Neural cell (in vitro differentiated cells): ENCODE measurements at regions not wholly inside any gene's neighbourhood (a gene's known extent, or its start where the extent isn't known, plus 50 kb on each side); places are given as distances from the start of the nearest gene placed in this dataset.

ENCODE experiments used
- H2AFZ ChIP-seq: fragments of 200-600, 300-800 bp; sonication (generic), shearing (Covaris generic); 2 replicates; pipeline ENCODE4 v1.6.0; 2014; ENCODE audit warnings: low read depth, mild to moderate bottlenecking, antibody characterized with exemption, low read length, moderate library complexity
- H3F3A ChIP-seq: fragments of 200-600 bp; shearing (Covaris generic); 2 replicates; pipeline ENCODE4 v1.6.1; 2016; ENCODE audit warnings: mild to moderate bottlenecking, moderate library complexity, mixed read lengths, antibody characterized with exemption, low read length; ENCODE audit not compliant: insufficient read depth, poor library complexity, severe bottlenecking
- H3K27ac ChIP-seq: fragments of 200-600, 300-800 bp; sonication (generic), shearing (Covaris generic); 2 replicates; pipeline ENCODE4 v1.5.1; 2014; ENCODE audit warnings: mild to moderate bottlenecking, low read length, moderate library complexity
- H3K27me3 ChIP-seq: fragments of 300-800, 200-600 bp; sonication (generic), shearing (Covaris generic); 2 replicates; pipeline ENCODE4 v1.6.0; 2014; ENCODE audit warnings: mild to moderate bottlenecking, low read depth, low read length, moderate library complexity; ENCODE audit not compliant: insufficient read depth
- H3K36me3 ChIP-seq: fragments of 300-800, 200-600 bp; sonication (generic), shearing (Covaris generic); 2 replicates; pipeline ENCODE4 v1.5.1; 2014; ENCODE audit warnings: mild to moderate bottlenecking, antibody characterized with exemption, low read length, moderate library complexity; ENCODE audit not compliant: insufficient read depth
- H3K4me2 ChIP-seq: fragments of 300-800, 200-600 bp; sonication (generic), shearing (Covaris generic); 2 replicates; pipeline ENCODE4 v1.6.0; 2014; ENCODE audit warnings: mild to moderate bottlenecking, low read length
- H3K4me3 ChIP-seq: fragments of 300-800, 200-600 bp; sonication (generic), shearing (Covaris generic); 2 replicates; pipeline ENCODE4 v1.5.1; 2014; ENCODE audit warnings: mild to moderate bottlenecking, low read length, moderate library complexity
- H3K79me2 ChIP-seq: fragments of 200-600 bp; shearing (Covaris generic); replicated peaks from 2 replicates; pipeline ENCODE4 v1.6.0; 2014; ENCODE audit warnings: mild to moderate bottlenecking, low read length, moderate library complexity; ENCODE audit not compliant: insufficient read depth
- H3K9ac ChIP-seq: fragments of 300-800, 200-600 bp; sonication (generic), shearing (Covaris generic); 2 replicates; pipeline ENCODE4 v1.6.1; 2016; ENCODE audit warnings: mild to moderate bottlenecking, low read length, mixed read lengths
- H3K9me2 ChIP-seq: fragments of 200-600 bp; shearing (Covaris generic); 2 replicates; pipeline ENCODE4 v1.6.1; 2016; ENCODE audit warnings: mild to moderate bottlenecking, low read length, mixed read lengths; ENCODE audit not compliant: insufficient read depth
- H3K9me3 ChIP-seq: fragments of 200-600, 300-800 bp; sonication (generic), shearing (Covaris generic); 2 replicates; pipeline ENCODE4 v1.6.1; 2016; ENCODE audit warnings: mild to moderate bottlenecking, mixed run types, low read length, moderate library complexity, mixed read lengths
- H4K20me1 ChIP-seq: fragments of 200-600 bp; shearing (Covaris generic); 2 replicates; pipeline ENCODE4 v1.6.1; 2016; ENCODE audit warnings: mild to moderate bottlenecking, mixed run types; ENCODE audit not compliant: insufficient read depth
- CTCF ChIP-seq: fragments of 450-650 bp; IDR thresholded peaks from 2 replicates; pipeline ENCODE4 v1.5.1; 2014; ENCODE audit warnings: antibody characterized with exemption, mild to moderate bottlenecking, moderate library complexity; ENCODE audit not compliant: poor library complexity, severe bottlenecking
- EP300 ChIP-seq: fragments of 450-650 bp; conservative IDR thresholded peaks from 2 replicates; pipeline ENCODE4 v1.6.1; 2014; ENCODE audit warnings: antibody characterized with exemption, mild to moderate bottlenecking, moderate library complexity; ENCODE audit not compliant: poor library complexity, severe bottlenecking
- EZH2 ChIP-seq: fragments of 200-600, 300-800 bp; shearing (Covaris generic), sonication (generic); IDR thresholded peaks from 2 replicates; pipeline ENCODE4 v1.6.1; 2014; ENCODE audit warnings: antibody characterized with exemption, low read length, borderline replicate concordance, mild to moderate bottlenecking; ENCODE audit not compliant: insufficient read depth, poor library complexity, severe bottlenecking
- MXI1 ChIP-seq: fragments of 450-650 bp; conservative IDR thresholded peaks from 2 replicates; pipeline ENCODE4 v1.6.1; 2014; ENCODE audit warnings: antibody characterized with exemption, mild to moderate bottlenecking; ENCODE audit not compliant: poor library complexity, severe bottlenecking
- POLR2AphosphoS5 ChIP-seq: IDR thresholded peaks from 2 replicates; pipeline ENCODE4 v1.6.1; 2012
- RAD21 ChIP-seq: fragments of 450-650 bp; conservative IDR thresholded peaks from 2 replicates; pipeline ENCODE4 v1.6.1; 2014; ENCODE audit warnings: antibody characterized with exemption, mild to moderate bottlenecking, moderate library complexity
- REST ChIP-seq: IDR thresholded peaks from 2 replicates; pipeline ENCODE4 v1.6.1; 2012; ENCODE audit warnings: borderline replicate concordance
- SMC3 ChIP-seq: fragments of 450-650 bp; conservative IDR thresholded peaks from 2 replicates; pipeline ENCODE4 v1.6.1; 2014; ENCODE audit warnings: antibody characterized with exemption, mild to moderate bottlenecking, moderate library complexity; ENCODE audit not compliant: poor library complexity
- TAF1 ChIP-seq: IDR thresholded peaks from 2 replicates; pipeline ENCODE4 v1.6.1; 2012; ENCODE audit warnings: low read depth

- no peak overlapping the region for H2AFZ ChIP-seq
- no peak for TF ChIP-seq SMC3
- no peak for TF ChIP-seq POLR2AphosphoS5
- no peak for TF ChIP-seq EZH2
- no peak for TF ChIP-seq REST
- no peak for TF ChIP-seq EP300
- TF ChIP-seq MXI1, result no peak
- TF ChIP-seq CTCF, result no peak
- no peak for TF ChIP-seq TAF1
- no peaks in the 10 kb centered on the region for H3K9me3 ChIP-seq
- H3K27ac ChIP-seq, result no peak overlapping the region
- H3K9me2 ChIP-seq, result no peaks in the 10 kb centered on the region
- H3K4me2 ChIP-seq, result no peak overlapping the region
- H3K9ac ChIP-seq, result no peak overlapping the region
- no peaks in the 10 kb centered on the region for H3K79me2 ChIP-seq
- H3F3A ChIP-seq, result no peaks in the 10 kb centered on the region
- H3K27me3 ChIP-seq, result no peaks in the 10 kb centered on the region
- H3K36me3 ChIP-seq, result no peaks in the 10 kb centered on the region
- H4K20me1 ChIP-seq, result no peaks in the 10 kb centered on the region
- H3K4me3 ChIP-seq, result no peak overlapping the region
Observed at GRCh38 chr14:56494167-56494566, 85.4 kb upstream of the TMEM260 start.

GRCh38 chr14:56498112-56498511, 81.5 kb upstream of the TMEM260 start:
- Histone ChIP-seq H4K20me1 (no peaks in the 10 kb centered on the region), H3K36me3 (no peaks in the 10 kb centered on the region), H3K79me2 (no peaks in the 10 kb centered on the region), H3K4me2 (no peak overlapping the region), H2AFZ (no peak overlapping the region), H3K27ac (no peak overlapping the region), H3K27me3 (no peaks in the 10 kb centered on the region), H3K9me2 (no peaks in the 10 kb centered on the region), H3F3A (no peaks in the 10 kb centered on the region), H3K9me3 (no peaks in the 10 kb centered on the region), H3K9ac (no peak overlapping the region), H3K4me3 (no peak overlapping the region)
- TF ChIP-seq REST, result no peak
- no peak for TF ChIP-seq TAF1
- no peak for TF ChIP-seq RAD21
- no peak for TF ChIP-seq MXI1
- no peak for TF ChIP-seq EZH2
- TF ChIP-seq POLR2AphosphoS5, result no peak
- TF ChIP-seq EP300, result no peak
- no peak for TF ChIP-seq CTCF
- no peak for TF ChIP-seq SMC3
